ENCODE measurements at regions not wholly inside any gene's neighbourhood (a gene's known extent, or its start where the extent isn't known, plus 50 kb on each side); places are given as distances from the start of the nearest gene placed in this dataset.
"Not testable (repeated sequence)": the region's sequence is repeated elsewhere in the genome, so short reads cannot be mapped to it uniquely, and the experiment has no call there.

DNA sequence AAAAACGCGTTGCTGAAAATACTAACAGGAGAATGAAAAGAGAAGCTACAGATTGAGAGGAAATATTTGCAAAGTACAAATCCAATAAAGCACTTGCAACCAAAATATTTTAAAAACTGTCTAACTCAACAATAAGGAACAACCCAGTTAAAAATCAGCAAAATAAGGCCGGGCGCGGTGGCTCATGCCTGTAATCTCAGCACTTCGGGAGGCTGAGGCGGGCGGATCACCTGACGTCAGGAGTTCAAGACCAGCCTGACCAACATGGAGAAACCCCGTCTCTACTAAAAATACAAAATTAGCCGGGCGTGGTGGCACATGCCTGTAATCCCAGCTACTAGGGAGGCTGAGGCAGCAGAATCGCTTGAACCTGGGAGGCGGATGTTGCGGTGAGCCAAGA is 798.6 kb downstream of the PLCL1 start:
- H3K27ac Mint-ChIP-seq; H3K4me1 Mint-ChIP-seq; H3K27me3 Mint-ChIP-seq; H3K9me3 ChIP-seq (ENCODE audit: control insufficient read depth in 1 of 2, low read length in 2 of 2); H3K9me3 Mint-ChIP-seq; intact Hi-C loops (cut with micrococcal nuclease); H3K4me3 Mint-ChIP-seq; CTCF ChIA-PET (ENCODE audit: partially characterized antibody); H3K27ac ChIP-seq (ENCODE audit: low read depth, low read length); H3K4me1 ChIP-seq (ENCODE audit: insufficient read depth, low read length); H3K4me3 ChIP-seq (ENCODE audit: low read length in 2 of 2); DNase-seq; H3K36me3 ChIP-seq (ENCODE audit: insufficient read depth, low read length); H3K36me3 Mint-ChIP-seq; POLR2A ChIA-PET (ENCODE audit: partially characterized antibody); H3K27me3 ChIP-seq (ENCODE audit: insufficient read depth, low read length): not testable (repeated sequence)

DNA sequence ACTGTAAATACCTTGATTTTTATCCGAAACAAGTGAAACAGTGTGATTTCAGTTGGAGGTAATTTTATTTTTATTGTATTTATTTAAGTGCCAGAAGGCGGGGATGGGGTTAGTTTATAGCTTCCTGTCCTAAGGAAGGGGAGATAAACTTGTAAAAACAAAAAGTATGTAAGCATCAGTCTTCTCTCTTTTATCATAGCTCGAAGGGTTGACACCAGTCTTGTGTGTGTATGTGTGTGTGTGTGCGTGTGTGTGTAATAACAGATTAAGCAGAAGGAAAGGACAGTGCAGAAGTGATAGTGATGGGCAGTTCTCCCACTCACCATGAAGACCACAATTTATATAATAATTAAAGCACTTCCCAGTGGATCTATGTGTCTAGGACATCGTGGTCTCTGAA is 793.3 kb downstream of the PLCL1 start:
- H3K27ac ChIP-seq (ENCODE audit: low read depth, low read length), result no peak overlapping the region
- H3K4me1 ChIP-seq (ENCODE audit: insufficient read depth, low read length), result no peaks in the 10 kb centered on the region
- ChIA-PET CTCF (ENCODE audit: partially characterized antibody) (no interaction called here), POLR2A (ENCODE audit: partially characterized antibody) (no interaction called here)
- peaks cover 0 to 1% of the 10 kb centered on the region in 2 donors for H3K27me3 Mint-ChIP-seq
- intact Hi-C loops (cut with micrococcal nuclease), result no loop called here
- peaks cover 0 to 6% (median 0%) of the 10 kb centered on the region in 8 donors for H3K9me3 Mint-ChIP-seq
- no peak for DNase-seq
- no peaks in the 10 kb centered on the region for H3K27me3 ChIP-seq (ENCODE audit: insufficient read depth, low read length)
- no peaks in the 10 kb centered on the region for H3K9me3 ChIP-seq (ENCODE audit: control insufficient read depth in 1 of 2, low read length in 2 of 2)
- no peak overlapping the region for H3K4me3 Mint-ChIP-seq
- no peaks in the 10 kb centered on the region for H3K36me3 ChIP-seq (ENCODE audit: insufficient read depth, low read length)
- no peak overlapping the region for H3K27ac Mint-ChIP-seq
- H3K36me3 Mint-ChIP-seq, result no peaks in the 10 kb centered on the region
- no peak overlapping the region for H3K4me3 ChIP-seq (ENCODE audit: low read length in 2 of 2)
- no peaks in the 10 kb centered on the region for H3K4me1 Mint-ChIP-seq

DNA sequence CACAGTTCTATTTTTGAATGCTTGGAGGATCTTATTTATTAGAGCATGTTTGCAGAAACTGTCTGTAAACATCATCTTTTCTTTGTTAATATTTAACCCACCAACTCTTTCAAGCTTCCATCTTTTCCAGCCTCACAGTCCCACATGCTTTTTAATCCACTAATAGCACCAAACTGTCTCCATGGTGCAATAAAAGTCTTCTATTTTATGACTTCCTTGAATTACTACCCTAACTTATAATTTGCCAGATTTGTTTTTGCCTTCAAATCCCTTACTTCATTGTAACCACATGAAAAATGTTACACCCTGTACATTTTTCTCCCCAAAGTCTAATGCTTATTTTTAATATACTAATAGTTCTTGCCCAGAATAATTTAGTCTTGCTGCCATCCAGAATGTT is 792.6 kb downstream of the PLCL1 start:
- Mint-ChIP-seq H3K9me3 (peaks cover 0 to 3% (median 0%) of the 10 kb centered on the region in 8 donors), H3K4me3 (no peak overlapping the region), H3K36me3 (no peaks in the 10 kb centered on the region), H3K4me1 (no peaks in the 10 kb centered on the region), H3K27me3 (peaks cover 0 to 1% of the 10 kb centered on the region in 2 donors), H3K27ac (no peak overlapping the region)
- no peaks in the 10 kb centered on the region for H3K36me3 ChIP-seq (ENCODE audit: insufficient read depth, low read length)
- no peak for DNase-seq
- intact Hi-C loops (cut with micrococcal nuclease), result no loop called here
- CTCF ChIA-PET (ENCODE audit: partially characterized antibody), result no interaction called here
- no peaks in the 10 kb centered on the region for H3K9me3 ChIP-seq (ENCODE audit: control insufficient read depth in 1 of 2, low read length in 2 of 2)
- POLR2A ChIA-PET (ENCODE audit: partially characterized antibody), result no interaction called here
- no peak overlapping the region for H3K4me3 ChIP-seq (ENCODE audit: low read length in 2 of 2)
- H3K27me3 ChIP-seq (ENCODE audit: insufficient read depth, low read length), result no peaks in the 10 kb centered on the region
- no peaks in the 10 kb centered on the region for H3K4me1 ChIP-seq (ENCODE audit: insufficient read depth, low read length)
- no peak overlapping the region for H3K27ac ChIP-seq (ENCODE audit: low read depth, low read length)

DNA sequence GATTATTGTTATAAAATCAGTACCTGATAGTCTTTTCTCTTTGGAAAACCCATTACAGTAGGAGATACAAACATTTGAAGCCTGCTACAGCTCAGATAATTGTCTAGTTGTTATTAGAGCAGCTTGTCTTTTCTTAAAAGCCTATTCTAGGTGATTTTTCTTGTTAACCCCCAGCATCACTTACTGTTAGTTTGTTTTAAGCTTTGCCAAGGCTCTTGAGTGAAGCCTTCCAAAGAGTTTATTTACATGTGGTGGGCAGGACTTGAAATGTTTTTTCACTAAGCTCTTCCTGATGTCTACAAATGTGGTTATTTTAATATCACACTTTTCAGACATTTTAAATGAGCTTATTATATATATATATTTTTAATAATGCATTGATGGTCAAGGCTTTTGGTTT is 791.3 kb downstream of the PLCL1 start:
- peaks cover 0 to 2% (median 0%) of the 10 kb centered on the region in 8 donors for H3K9me3 Mint-ChIP-seq
- H3K4me1 Mint-ChIP-seq, result no peaks in the 10 kb centered on the region
- no peak overlapping the region for H3K4me3 ChIP-seq (ENCODE audit: low read length in 2 of 2)
- no peak overlapping the region for H3K27ac Mint-ChIP-seq
- intact Hi-C loops (cut with micrococcal nuclease), result no loop called here
- no peaks in the 10 kb centered on the region for H3K36me3 Mint-ChIP-seq
- no peaks in the 10 kb centered on the region for H3K4me1 ChIP-seq (ENCODE audit: insufficient read depth, low read length)
- H3K9me3 ChIP-seq (ENCODE audit: control insufficient read depth in 1 of 2, low read length in 2 of 2), result no peaks in the 10 kb centered on the region
- H3K27ac ChIP-seq (ENCODE audit: low read depth, low read length), result no peak overlapping the region
- H3K27me3 Mint-ChIP-seq, result peaks cover 0 to 1% of the 10 kb centered on the region in 2 donors
- no peaks in the 10 kb centered on the region for H3K36me3 ChIP-seq (ENCODE audit: insufficient read depth, low read length)
- no peak overlapping the region for H3K4me3 Mint-ChIP-seq
- H3K27me3 ChIP-seq (ENCODE audit: insufficient read depth, low read length), result no peaks in the 10 kb centered on the region
- ChIA-PET POLR2A (ENCODE audit: partially characterized antibody) (no interaction called here), CTCF (ENCODE audit: partially characterized antibody) (no interaction called here)
- DNase-seq, result no peak

DNA sequence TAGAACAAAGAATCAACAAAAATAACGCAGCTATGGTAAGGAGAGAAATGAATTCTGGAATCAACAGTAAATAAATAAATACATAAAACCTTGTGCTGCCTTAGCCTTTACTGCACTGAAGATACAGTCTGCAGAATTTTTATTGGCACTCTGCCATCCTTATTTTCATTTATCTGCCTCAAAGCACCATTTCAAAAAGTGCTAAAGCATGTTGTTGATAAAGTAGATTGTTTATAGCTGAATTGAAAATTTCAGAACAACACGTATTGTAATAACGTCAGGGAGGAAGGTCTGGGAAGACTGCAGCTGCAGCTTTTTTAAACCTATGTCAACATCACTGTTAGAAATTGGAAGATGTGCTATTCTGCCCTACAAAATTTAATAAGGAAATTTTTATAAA is 787.2 kb downstream of the PLCL1 start:
- H3K36me3 Mint-ChIP-seq, result no peaks in the 10 kb centered on the region
- intact Hi-C loops (cut with micrococcal nuclease), result no loop called here
- H3K4me3 Mint-ChIP-seq, result no peak overlapping the region
- no peaks in the 10 kb centered on the region for H3K27me3 Mint-ChIP-seq
- Histone ChIP-seq H3K4me3 (ENCODE audit: low read length in 2 of 2) (no peak overlapping the region), H3K36me3 (ENCODE audit: insufficient read depth, low read length) (no peaks in the 10 kb centered on the region), H3K27ac (ENCODE audit: low read depth, low read length) (no peak overlapping the region), H3K27me3 (ENCODE audit: insufficient read depth, low read length) (no peaks in the 10 kb centered on the region), H3K9me3 (ENCODE audit: control insufficient read depth in 1 of 2, low read length in 2 of 2) (no peaks in the 10 kb centered on the region), H3K4me1 (ENCODE audit: insufficient read depth, low read length) (no peaks in the 10 kb centered on the region)
- H3K27ac Mint-ChIP-seq, result no peak overlapping the region
- H3K4me1 Mint-ChIP-seq, result no peaks in the 10 kb centered on the region
- CTCF ChIA-PET (ENCODE audit: partially characterized antibody), result no interaction called here
- DNase-seq, result no peak
- peaks cover 0 to 2% (median 0%) of the 10 kb centered on the region in 8 donors for H3K9me3 Mint-ChIP-seq
- POLR2A ChIA-PET (ENCODE audit: partially characterized antibody), result no interaction called here

DNA sequence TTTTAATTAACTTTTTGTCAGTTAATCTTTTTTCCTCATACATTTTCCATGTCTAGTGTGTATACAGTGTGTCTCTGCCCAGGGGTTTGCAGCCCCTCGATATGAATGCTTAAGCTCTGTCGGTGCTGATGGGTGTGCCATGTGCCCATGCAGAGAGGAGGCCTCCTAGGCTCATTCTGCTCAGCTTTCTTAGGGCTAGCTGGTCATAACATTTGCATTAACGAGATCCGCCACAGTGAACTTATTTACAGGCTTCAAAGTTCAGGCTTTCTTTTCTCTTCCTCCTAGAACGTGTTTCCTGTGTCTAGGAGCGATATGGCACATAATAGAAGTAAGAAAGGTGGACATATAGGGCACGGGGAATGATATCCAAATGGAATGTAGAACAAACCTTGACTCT is 783.3 kb downstream of the PLCL1 start:
- H3K36me3 ChIP-seq (ENCODE audit: insufficient read depth, low read length), result no peaks in the 10 kb centered on the region
- H3K36me3 Mint-ChIP-seq, result no peaks in the 10 kb centered on the region
- no peak overlapping the region for H3K4me3 Mint-ChIP-seq
- DNase-seq, result no peak
- intact Hi-C loops (cut with micrococcal nuclease), result no loop called here
- H3K9me3 Mint-ChIP-seq, result peaks cover 0 to 5% (median 0%) of the 10 kb centered on the region in 8 donors
- ChIA-PET POLR2A (ENCODE audit: partially characterized antibody) (no interaction called here), CTCF (ENCODE audit: partially characterized antibody) (no interaction called here)
- no peak overlapping the region for H3K27ac Mint-ChIP-seq
- no peak overlapping the region for H3K27ac ChIP-seq (ENCODE audit: low read depth, low read length)
- no peaks in the 10 kb centered on the region for H3K27me3 Mint-ChIP-seq
- no peaks in the 10 kb centered on the region for H3K4me1 ChIP-seq (ENCODE audit: insufficient read depth, low read length)
- no peaks in the 10 kb centered on the region for H3K27me3 ChIP-seq (ENCODE audit: insufficient read depth, low read length)
- H3K4me3 ChIP-seq (ENCODE audit: low read length in 2 of 2), result no peak overlapping the region
- no peaks in the 10 kb centered on the region for H3K4me1 Mint-ChIP-seq
- no peaks in the 10 kb centered on the region for H3K9me3 ChIP-seq (ENCODE audit: control insufficient read depth in 1 of 2, low read length in 2 of 2)

DNA sequence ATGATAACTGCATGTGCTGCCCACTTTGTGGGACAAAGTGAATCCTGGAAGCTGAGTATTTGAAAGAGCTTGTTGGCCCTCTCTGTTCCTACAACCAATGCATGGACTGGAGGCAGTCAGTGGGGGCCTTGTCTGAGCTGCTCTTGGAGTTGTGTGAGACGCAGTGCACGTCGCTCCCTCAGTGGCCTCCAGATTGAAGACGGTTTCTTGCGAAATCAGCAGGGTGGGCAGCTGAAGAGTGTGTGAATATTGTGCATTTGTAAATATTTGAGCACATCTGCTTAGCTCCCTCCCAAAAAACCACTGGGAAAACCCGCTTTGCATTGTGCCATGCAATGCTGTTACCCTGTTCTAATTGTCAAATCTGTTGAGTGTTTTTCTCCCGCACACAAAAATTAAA is 782.8 kb downstream of the PLCL1 start:
- no peak overlapping the region for H3K27ac ChIP-seq (ENCODE audit: low read depth, low read length)
- no peaks in the 10 kb centered on the region for H3K36me3 ChIP-seq (ENCODE audit: insufficient read depth, low read length)
- no peaks in the 10 kb centered on the region for H3K4me1 ChIP-seq (ENCODE audit: insufficient read depth, low read length)
- intact Hi-C loops (cut with micrococcal nuclease), result no loop called here
- H3K9me3 Mint-ChIP-seq, result peaks cover 0 to 5% (median 0%) of the 10 kb centered on the region in 8 donors
- no peaks in the 10 kb centered on the region for H3K27me3 Mint-ChIP-seq
- no peak overlapping the region for H3K27ac Mint-ChIP-seq
- DNase-seq, result no peak
- H3K4me3 ChIP-seq (ENCODE audit: low read length in 2 of 2), result no peak overlapping the region
- H3K9me3 ChIP-seq (ENCODE audit: control insufficient read depth in 1 of 2, low read length in 2 of 2), result no peaks in the 10 kb centered on the region
- CTCF ChIA-PET (ENCODE audit: partially characterized antibody), result no interaction called here
- H3K27me3 ChIP-seq (ENCODE audit: insufficient read depth, low read length), result no peaks in the 10 kb centered on the region
- POLR2A ChIA-PET (ENCODE audit: partially characterized antibody), result no interaction called here
- no peaks in the 10 kb centered on the region for H3K4me1 Mint-ChIP-seq
- no peak overlapping the region for H3K4me3 Mint-ChIP-seq
- H3K36me3 Mint-ChIP-seq, result no peaks in the 10 kb centered on the region

DNA sequence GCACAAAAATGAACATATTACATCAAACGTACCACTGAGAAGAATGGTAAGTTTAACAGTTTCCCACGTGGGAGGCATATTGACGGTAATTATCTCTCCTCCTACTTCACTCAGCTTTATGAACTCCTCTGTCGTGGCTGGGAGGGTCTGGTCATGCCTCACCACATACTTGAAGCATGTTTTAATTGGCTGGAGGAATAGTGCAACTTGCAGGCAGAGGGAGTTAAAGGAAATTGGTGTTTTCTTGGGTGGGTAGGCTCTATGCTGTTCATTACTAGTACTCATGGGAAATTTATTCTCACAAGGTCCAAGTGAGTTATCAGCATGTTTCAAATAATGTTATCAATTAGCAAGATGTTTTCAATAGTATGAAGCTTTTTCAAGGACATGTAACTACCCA is 767.0 kb downstream of the PLCL1 start:
- no peaks in the 10 kb centered on the region for H3K36me3 ChIP-seq (ENCODE audit: insufficient read depth, low read length)
- Mint-ChIP-seq H3K9me3 (peaks cover 0 to 6% (median 0%) of the 10 kb centered on the region in 8 donors), H3K4me1 (peaks cover 0 to 2% (median 0%) of the 10 kb centered on the region in 4 donors), H3K27me3 (peaks cover 0 to 2% of the 10 kb centered on the region in 2 donors), H3K4me3 (no peak overlapping the region), H3K36me3 (no peaks in the 10 kb centered on the region), H3K27ac (no peak overlapping the region)
- no peaks in the 10 kb centered on the region for H3K9me3 ChIP-seq (ENCODE audit: control insufficient read depth in 1 of 2, low read length in 2 of 2)
- H3K4me3 ChIP-seq (ENCODE audit: low read length in 2 of 2), result no peak overlapping the region
- no peaks in the 10 kb centered on the region for H3K4me1 ChIP-seq (ENCODE audit: insufficient read depth, low read length)
- POLR2A ChIA-PET (ENCODE audit: partially characterized antibody), result no interaction called here
- CTCF ChIA-PET (ENCODE audit: partially characterized antibody), result no interaction called here
- no peak for DNase-seq
- H3K27me3 ChIP-seq (ENCODE audit: insufficient read depth, low read length), result no peaks in the 10 kb centered on the region
- intact Hi-C loops (cut with micrococcal nuclease), result no loop called here
- no peak overlapping the region for H3K27ac ChIP-seq (ENCODE audit: low read depth, low read length)

All from CD4-positive, alpha-beta memory T cell (primary cell).